Gastrocnemius medialis (tissue), 4 donors: ENCODE measurements at regions not wholly inside any gene's neighbourhood (a gene's known extent, or its start where the extent isn't known, plus 50 kb on each side); places are given as distances from the start of the nearest gene placed in this dataset.

Experiments used
- CTCF ChIP-seq, 5 experiments: fragments of 450-650 bp in 3 of 5; fragments of 200-600 bp in 2 of 5; sonication (generic) in 2 of 5; IDR thresholded peaks in 4 of 5; conservative IDR thresholded peaks in 1 of 5; 1 replicate in 4 of 5; 2 replicates in 1 of 5; pipeline ENCODE4 v1.5.1; 2016 to 2019; ENCODE audit warnings: antibody characterized with exemption in 5 of 5, mild to moderate bottlenecking in 3 of 5, moderate library complexity in 3 of 5
- POLR2A ChIP-seq, 2 donors: fragments of 450-650 bp; IDR thresholded peaks; one replicate each; pipeline ENCODE4 v1.6.1; 2017; ENCODE audit warnings: antibody characterized with exemption in 2 of 2, mild to moderate bottlenecking in 2 of 2, moderate library complexity in 2 of 2

- TF ChIP-seq CTCF (IDR thresholded peaks at IDR 0.05 in 4 of 5, conservative IDR thresholded peaks at IDR 0.05 in 1 of 5), result no peak
- TF ChIP-seq POLR2A (IDR thresholded peaks at IDR 0.05), result no peak
Observed at GRCh38 chr14:83163016-83163415, 1629.4 kb upstream of the SEL1L start.
